GM20000 (cell line): ENCODE measurements at regions not wholly inside any gene's neighbourhood (a gene's known extent, or its start where the extent isn't known, plus 50 kb on each side); places are given as distances from the start of the nearest gene placed in this dataset.
"Not testable (repeated sequence)": the region's sequence is repeated elsewhere in the genome, so short reads cannot be mapped to it uniquely, and the experiment has no call there.

Source experiments
- DNase-seq: peaks from one replicate; pipeline ENCODE4 v3.0.0; 2012; ENCODE audit warnings: low spot score
- CTCF ChIP-seq: IDR thresholded peaks from 2 replicates; pipeline ENCODE4 v1.5.1; 2012; ENCODE audit warnings: mild to moderate bottlenecking, control low read depth; ENCODE audit errors: extremely low read depth, missing control alignments

GRCh38 chr5:3326841-3327232 is 268.8 kb upstream of the IRX1 start:
- no peak for DNase-seq
- no peak for TF ChIP-seq CTCF

GRCh38 chr5:3325972-3326840 is 269.4 kb upstream of the IRX1 start:
- TF ChIP-seq CTCF = no peak
- DNase-seq = no peak

- no peak for DNase-seq
- no peak for TF ChIP-seq CTCF
These were observed 270.2 kb upstream of the IRX1 start for GRCh38 chr5:3325201-3325971.

GRCh38 chr5:3324421-3325101 is 271.1 kb upstream of the IRX1 start:
- DNase-seq = no peak
- no peak for TF ChIP-seq CTCF

- DNase-seq = not testable (repeated sequence)
These were observed 271.7 kb upstream of the IRX1 start for GRCh38 chr5:3323966-3324365.

- TF ChIP-seq CTCF = no peak
- DNase-seq = no peak
These were observed 272.5 kb upstream of the IRX1 start for GRCh38 chr5:3323144-3323543.

- DNase-seq = no peak
- TF ChIP-seq CTCF = no peak
These were observed 273.0 kb upstream of the IRX1 start for GRCh38 chr5:3322642-3323041.
